Stimulated activated CD8-positive, alpha-beta memory T cell treated with anti-CD3 and anti-CD28 coated beads, Interleukin-7, amount 100 ng/mL, for 48 hours (primary cell): ENCODE measurements at regions not wholly inside any gene's neighbourhood (a gene's known extent, or its start where the extent isn't known, plus 50 kb on each side); places are given as distances from the start of the nearest gene placed in this dataset.
"Not testable (repeated sequence)": the region's sequence is repeated elsewhere in the genome, so short reads cannot be mapped to it uniquely, and the experiment has no call there.

Experiments
- DNase-seq, 2 donors: peaks; one replicate each; pipeline ENCODE4 v3.0.0-alpha.2; 2020; ENCODE audit warnings: low read depth in 1 of 2; ENCODE audit errors: extremely low read depth in 1 of 2

DNA sequence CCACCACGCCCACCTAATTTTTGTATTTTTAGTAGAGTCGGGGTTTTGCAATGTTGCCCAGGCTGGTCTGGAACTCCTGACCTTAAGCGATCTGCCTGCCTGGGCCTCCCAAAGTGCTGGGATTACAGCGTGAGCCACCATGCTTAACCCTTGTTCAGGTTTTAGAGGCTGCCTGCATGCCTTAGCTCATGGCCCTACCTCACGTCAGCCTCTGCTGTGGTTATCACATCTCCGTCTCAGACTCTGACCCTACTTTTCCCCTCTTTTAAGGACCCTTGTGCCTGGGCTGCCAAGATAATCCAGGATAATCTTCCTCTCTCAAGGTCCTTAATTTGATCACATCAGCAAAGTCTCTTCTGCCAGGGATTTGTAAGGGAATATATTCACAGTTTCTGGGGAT, 98.2 kb upstream of the PMAIP1 start:
- no peak for DNase-seq

- no peak for DNase-seq
These were observed 98.9 kb upstream of the PMAIP1 start for GRCh38 chr18:59800897-59801296.

- DNase-seq = no peak
These were observed 100.3 kb upstream of the PMAIP1 start for GRCh38 chr18:59799383-59800015.

- no peak for DNase-seq
These were observed 98.7 kb upstream of the CCBE1 start for GRCh38 chr18:59795882-59796281.

DNA sequence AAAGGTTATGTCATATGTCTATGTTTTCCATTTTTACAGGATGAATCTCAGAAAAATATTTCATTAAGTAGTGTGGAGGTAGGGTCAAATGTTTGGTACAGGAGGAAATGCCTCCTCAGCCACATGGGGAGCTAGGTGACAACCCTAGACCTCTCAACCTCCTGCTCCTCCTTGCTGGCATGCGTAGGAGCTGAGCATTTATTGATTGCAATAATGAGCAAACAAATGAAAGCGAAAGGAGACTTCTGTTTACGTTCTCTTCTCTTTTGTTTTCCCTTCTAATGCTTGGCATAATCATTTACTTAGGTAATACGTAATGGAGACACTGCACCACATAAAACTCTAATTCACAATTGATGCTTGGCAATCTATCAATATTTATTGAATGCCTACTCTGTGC, 95.1 kb upstream of the CCBE1 start:
- no peak for DNase-seq

DNA sequence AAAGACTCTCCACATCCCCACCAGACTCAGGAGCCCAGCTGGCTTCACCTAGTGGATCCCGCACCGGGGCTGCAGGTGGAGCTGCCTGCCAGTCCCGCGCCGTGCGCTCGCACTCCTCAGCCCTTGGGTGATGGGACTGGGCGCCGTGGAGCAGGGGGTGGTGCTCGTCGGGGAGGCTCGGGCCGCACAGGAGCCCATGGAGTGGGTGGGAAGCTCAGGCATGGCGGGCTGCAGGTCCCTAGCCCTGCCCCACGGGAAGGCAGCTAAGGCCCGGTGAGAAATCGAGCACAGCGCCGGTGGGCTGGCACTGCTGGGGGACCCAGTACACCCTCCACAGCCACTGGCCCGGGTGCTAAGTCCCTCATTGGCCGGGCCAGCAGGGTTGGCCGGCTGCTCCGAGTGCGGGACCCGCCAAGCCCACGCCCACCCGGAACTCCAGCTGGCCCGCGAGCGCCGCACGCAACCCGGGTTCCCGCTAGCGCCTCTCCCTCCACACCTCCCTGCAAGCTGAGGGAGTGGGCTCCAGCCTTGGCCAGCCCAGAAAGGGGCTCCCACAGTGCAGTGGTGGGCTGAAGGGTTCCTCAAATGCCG, 93.2 kb upstream of the CCBE1 start:
- DNase-seq = not testable (repeated sequence)

DNA sequence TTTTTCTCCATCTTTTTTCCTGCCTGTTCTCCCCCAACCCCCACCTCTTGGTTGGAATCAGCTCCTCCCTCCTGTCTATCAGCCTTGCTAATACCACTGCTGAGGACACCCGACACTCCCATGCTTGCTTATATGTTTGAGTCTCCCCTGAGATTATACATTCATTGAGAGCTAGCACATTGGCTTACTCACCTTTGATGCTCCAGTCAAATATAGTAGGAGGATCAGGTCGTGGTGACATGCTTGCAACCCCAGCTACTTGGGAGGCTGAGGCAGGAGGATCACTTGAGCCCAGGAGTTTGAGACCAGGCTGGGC, 91.5 kb upstream of the CCBE1 start:
- DNase-seq = no peak

DNA sequence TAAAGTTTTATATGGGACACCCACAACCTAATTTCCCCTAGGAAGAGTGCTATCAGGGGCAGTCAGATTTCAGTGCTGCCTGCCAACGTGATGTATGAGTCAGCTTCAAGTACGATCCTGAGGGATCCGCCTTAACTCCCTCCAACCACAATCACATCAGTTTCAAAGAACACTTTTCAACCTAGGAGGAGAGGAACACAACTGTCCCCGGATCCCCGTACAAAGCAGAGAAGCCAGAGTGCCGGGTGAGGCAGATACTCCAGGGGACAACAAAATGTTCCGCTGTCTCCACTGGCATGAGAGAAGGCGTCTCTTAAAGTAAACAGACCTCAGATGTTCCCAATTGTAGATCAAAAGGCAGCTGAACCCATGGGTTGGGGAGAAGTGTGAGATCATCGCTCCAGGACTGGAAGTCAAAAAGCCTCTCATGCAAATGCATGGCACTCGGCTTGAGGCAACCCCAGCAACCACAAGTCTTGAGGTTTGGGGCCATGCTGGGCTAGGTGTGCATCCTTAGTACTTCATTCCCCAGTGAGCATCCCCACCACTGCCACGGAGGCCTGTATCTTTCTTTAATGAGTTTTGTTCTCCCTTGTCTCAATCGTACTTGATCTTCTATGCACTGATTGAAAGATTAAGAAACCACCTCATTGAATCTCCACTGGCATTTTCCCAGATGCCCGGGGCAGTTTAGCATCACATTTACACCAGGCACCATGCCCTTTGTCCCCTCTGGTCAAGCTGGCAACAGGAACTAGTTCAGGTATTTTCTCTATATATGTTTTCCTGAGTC, 91.0 kb upstream of the CCBE1 start:
- no peak for DNase-seq

DNA sequence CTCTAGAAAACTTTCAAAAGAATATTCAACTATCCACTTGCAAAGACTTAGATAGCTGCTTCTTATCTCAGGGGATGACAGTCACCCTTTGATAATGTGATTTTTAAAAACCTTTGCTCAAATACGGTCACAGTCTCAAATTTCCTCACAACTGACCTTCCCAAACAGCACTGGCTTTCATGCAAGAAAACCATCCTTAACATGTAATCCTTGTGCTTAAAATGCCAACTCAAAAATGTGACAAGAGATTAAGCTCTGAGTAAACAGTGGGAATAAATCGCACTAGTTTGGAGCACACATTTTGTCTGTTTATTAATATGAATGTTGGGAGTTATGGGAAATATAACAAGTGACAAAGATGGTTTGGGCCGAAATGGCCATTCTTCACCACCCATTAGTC, 87.5 kb upstream of the CCBE1 start:
- DNase-seq = no peak

- DNase-seq = no peak
These were observed 85.9 kb upstream of the CCBE1 start for GRCh38 chr18:59783138-59783537.

- DNase-seq = no peak
These were observed 82.8 kb upstream of the CCBE1 start for GRCh38 chr18:59779979-59780378.

GRCh38 chr18:59778434-59778833, 81.2 kb upstream of the CCBE1 start:
- no peak for DNase-seq

- DNase-seq = no peak
These were observed 80.4 kb upstream of the CCBE1 start for GRCh38 chr18:59777636-59778035.

DNA sequence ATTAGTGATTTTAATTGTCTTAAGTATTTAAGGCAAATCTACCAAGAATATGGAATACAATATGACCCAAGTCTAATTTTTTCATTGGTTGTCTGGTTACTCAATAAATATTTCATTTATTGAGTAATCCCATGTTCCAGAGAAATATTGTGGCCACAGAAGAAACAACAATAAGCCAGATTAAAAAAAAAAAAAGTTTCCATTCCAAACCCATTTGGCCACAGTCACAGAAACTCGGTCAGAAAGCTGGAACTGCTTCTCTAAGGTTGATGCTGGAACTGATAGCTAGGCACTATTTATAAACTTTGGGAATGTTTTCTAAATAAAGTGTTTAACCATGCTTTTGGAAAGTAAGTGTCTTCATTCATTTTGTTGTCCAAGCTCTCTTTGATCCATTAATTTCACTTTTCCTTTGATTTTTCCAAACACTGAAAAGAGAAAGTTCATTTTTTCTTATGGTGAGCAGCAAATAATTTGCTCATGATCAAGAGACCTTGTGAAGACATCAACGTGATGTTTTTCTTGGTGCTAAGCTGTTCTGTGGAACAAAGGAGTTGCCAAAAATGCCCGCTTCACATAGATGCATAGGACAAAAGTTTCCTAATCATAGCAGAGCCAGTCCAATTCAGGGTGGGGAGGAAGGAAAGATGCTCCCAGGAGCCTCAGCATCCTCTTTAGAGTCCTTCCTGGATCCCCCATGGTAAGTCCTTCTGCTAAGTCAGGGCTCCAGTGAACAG, 72.1 kb upstream of the CCBE1 start:
- DNase-seq = no peak

DNA sequence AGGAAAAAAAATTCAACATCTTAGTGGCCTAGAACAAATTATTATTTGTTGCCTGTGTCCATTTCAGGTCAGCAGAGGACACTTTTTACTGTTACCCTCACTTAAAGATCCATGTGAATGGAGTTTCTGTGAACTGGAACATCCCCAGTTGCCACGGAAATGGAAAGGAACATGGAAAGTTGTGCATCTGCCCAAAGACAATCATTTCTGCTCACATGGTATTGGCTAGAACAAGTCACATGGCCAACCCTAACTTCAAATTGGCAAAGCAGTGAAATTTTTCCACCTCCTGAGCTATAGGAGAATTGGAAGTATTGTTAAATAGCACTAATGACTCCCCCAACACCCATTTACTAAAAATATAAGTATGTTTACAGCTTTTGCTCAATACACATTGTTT, 71.2 kb upstream of the CCBE1 start:
- no peak for DNase-seq

GRCh38 chr18:59767732-59768131, 70.5 kb upstream of the CCBE1 start:
- no peak for DNase-seq

- no peak for DNase-seq
These were observed 68.1 kb upstream of the CCBE1 start for GRCh38 chr18:59765343-59765742.

DNA sequence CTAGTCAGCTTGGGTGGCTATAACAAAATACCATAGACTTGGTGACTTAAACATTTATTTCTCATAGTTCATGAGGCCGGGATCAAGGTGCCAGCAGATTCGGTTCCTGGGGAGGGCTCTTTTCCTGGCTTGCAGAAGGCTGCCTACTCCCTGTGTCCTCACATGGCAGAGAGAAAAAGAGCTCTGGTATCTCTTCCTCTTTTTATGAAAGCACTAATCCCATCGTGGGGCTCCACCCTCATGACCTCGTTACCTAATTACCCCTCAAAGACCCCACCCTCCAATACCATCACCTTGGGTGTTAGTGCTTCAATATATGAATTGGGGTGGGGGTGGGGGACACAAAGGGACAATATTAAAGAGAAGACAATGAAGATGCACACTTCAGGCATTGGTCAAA, 67.1 kb upstream of the CCBE1 start:
- no peak for DNase-seq

DNA sequence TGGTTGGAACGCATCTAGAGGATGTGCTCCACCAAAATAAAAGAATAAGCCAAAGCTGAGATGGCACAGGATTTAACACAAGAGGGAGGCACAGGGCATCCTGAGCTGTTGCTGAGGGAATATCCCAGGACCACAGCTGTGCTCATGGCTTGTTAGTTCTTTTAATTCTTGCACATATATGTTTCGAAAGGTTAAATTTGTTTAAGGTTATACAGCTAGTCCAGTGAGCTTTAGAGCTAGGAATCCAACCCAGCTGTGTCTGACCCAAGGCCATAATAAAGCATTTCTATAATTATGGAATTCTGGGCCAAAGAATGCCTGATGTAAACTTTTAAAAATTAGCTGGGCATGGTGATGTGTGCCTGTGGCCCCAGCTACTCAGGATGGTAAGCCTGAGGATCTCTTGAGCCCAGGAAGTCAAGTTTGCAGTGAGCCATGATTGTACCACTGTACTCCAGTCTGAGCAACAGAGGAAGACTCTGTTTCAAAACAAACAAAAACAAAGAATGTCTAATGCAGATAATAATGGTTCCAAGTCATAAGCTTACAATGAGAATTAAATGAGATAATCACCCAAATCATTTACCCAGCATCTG, 66.4 kb upstream of the CCBE1 start:
- no peak for DNase-seq

DNA sequence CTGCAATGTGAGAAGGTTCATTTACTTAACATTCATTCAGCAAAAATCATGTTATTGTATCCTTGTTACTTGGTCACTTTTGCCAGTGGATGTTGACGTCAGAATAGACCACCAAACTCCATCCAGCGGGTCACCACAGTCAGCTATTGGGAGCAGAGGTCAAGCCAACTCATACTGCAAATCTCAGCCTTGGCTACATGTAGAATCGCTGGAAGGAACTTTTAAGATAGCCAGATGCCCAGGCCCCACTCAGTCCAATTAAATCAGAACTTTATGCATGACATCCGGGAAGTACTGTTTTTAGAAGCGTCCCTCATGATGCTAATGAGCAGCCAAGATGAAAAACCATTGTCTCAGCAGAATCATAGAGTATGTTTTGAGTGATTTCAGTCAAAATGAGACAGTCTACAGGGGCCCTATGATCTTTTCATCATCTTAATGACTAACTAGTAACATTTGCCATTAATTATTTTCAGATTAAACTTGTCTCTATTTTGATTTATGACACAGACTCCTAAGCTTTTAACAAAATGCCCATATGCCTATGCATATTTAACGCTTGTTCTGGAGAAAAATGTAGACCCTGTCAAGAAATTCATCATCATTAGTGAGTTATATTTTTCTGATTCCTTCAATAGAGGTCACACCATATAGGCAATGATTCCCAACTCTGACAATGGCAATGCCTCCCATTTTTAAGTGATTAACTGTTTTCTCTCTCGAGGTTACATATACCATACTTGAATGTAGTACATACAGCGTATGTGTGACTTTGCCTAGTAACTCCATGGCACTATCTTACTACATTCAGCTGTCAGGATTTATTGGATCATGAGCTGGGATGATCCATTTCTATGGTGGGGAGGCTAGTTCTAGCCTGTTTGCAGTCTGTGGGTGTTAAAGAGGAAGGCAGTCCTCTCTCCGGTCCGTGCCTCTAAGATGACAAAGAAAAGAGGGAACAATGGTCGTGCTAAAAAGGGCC, 63.7 kb upstream of the CCBE1 start:
- no peak for DNase-seq
